IMR-90 (cell line): ENCODE measurements at regions not wholly inside any gene's neighbourhood (a gene's known extent, or its start where the extent isn't known, plus 50 kb on each side); places are given as distances from the start of the nearest gene placed in this dataset.
"Not testable (repeated sequence)": the region's sequence is repeated elsewhere in the genome, so short reads cannot be mapped to it uniquely, and the experiment has no call there.

ENCODE experiments used
- ATAC-seq: fragments of 200-7000 bp; cut with Tn5 transposase; 2 replicates; pipeline ENCODE4 v1.9.1; 2020; ENCODE audit warnings: low read depth, mild to moderate bottlenecking, moderate library complexity
- BruUV-seq: library from RNA; stranded (reverse); fragments of 400-500 nt; replicated peaks from 2 replicates; lab custom pipeline; 2021; lab: Mats Ljungman, UMichigan
- CTCF ChIA-PET: fragments of 300-600 bp; formaldehyde crosslinking; extraction: SDS; loops from one replicate; lab custom pipeline; 2021; ENCODE audit warnings: antibody characterized with exemption; lab: Yijun Ruan, JAX
- POLR2A ChIA-PET: fragments of 300-600 bp; sonication (Branson Sonifier 250); formaldehyde crosslinking; loops from one replicate; lab custom pipeline; 2022; ENCODE audit warnings: antibody characterized with exemption; ENCODE audit not compliant: unreplicated experiment; lab: Charles Lee
- DNase-seq: peaks from one replicate; pipeline ENCODE4 v3.0.0; 2013
- H2AFZ ChIP-seq: replicated peaks from 2 replicates; pipeline ENCODE3; 2013; ENCODE audit warnings: low read length, mild to moderate bottlenecking; ENCODE audit not compliant: poor library complexity
- H2AK5ac ChIP-seq: 2 replicates; pipeline ENCODE4 v1.6.1; 2013; ENCODE audit warnings: low read depth, low read length, inconsistent platforms
- H2AK9ac ChIP-seq: replicated peaks from 2 replicates; pipeline ENCODE3; 2013; ENCODE audit warnings: mild to moderate bottlenecking, low read depth, low read length, moderate library complexity; ENCODE audit not compliant: poor library complexity
- H2BK120ac ChIP-seq: 2 replicates; pipeline ENCODE4 v1.6.1; 2013; ENCODE audit warnings: low read depth, low read length, inconsistent platforms
- H2BK15ac ChIP-seq: 3 replicates; pipeline ENCODE4 v1.6.1; 2013; ENCODE audit warnings: low read depth, low read length, inconsistent platforms
- H2BK20ac ChIP-seq: 2 replicates; pipeline ENCODE4 v1.6.1; 2013; ENCODE audit warnings: low read depth, mild to moderate bottlenecking, inconsistent platforms, low read length, moderate library complexity
- H2BK5ac ChIP-seq: 2 replicates; pipeline ENCODE4 v1.6.1; 2013; ENCODE audit warnings: mild to moderate bottlenecking, low read depth, low read length, inconsistent platforms; ENCODE audit not compliant: poor library complexity, severe bottlenecking
- H3K14ac ChIP-seq: replicated peaks from 2 replicates; pipeline ENCODE4 v1.6.1; 2013; ENCODE audit warnings: low read depth, low read length, inconsistent platforms
- H3K18ac ChIP-seq: 2 replicates; pipeline ENCODE4 v1.6.1; 2013; ENCODE audit warnings: low read depth, low read length, control low read depth
- H3K23ac ChIP-seq: 2 replicates; pipeline ENCODE4 v1.6.1; 2013; ENCODE audit warnings: low read depth, low read length, inconsistent platforms
- H3K27ac ChIP-seq: 2 replicates; pipeline ENCODE4 v1.5.1; 2013; ENCODE audit warnings: mild to moderate bottlenecking, control low read depth, low read length; ENCODE audit not compliant: insufficient read depth
- H3K27me3 ChIP-seq: 2 replicates; pipeline ENCODE4 v1.6.1; 2013; ENCODE audit warnings: low read length; ENCODE audit not compliant: control insufficient read depth, insufficient read depth
- H3K36me3 ChIP-seq: 2 replicates; pipeline ENCODE4 v1.6.1; 2013; ENCODE audit warnings: low read length, mixed read lengths; ENCODE audit not compliant: control insufficient read depth, insufficient read depth
- H3K4ac ChIP-seq: 2 replicates; pipeline ENCODE4 v1.6.1; 2013; ENCODE audit warnings: low read depth, low read length, inconsistent platforms
- H3K4me1 ChIP-seq: 2 replicates; pipeline ENCODE4 v1.6.1; 2013; ENCODE audit warnings: low read length, mixed read lengths; ENCODE audit not compliant: control insufficient read depth, insufficient read depth
- H3K4me2 ChIP-seq: 2 replicates; pipeline ENCODE4 v1.6.1; 2013; ENCODE audit warnings: low read depth, mild to moderate bottlenecking, control low read depth, low read length, moderate library complexity
- H3K4me3 ChIP-seq: 2 replicates; pipeline ENCODE4 v1.5.1; 2013; ENCODE audit warnings: low read depth, mild to moderate bottlenecking, control low read depth, low read length, moderate library complexity; ENCODE audit not compliant: insufficient read depth
- H3K56ac ChIP-seq: 2 replicates; pipeline ENCODE4 v1.6.1; 2013; ENCODE audit warnings: low read length, inconsistent platforms; ENCODE audit not compliant: insufficient read depth; ENCODE audit errors: extremely low read depth
- H3K79me1 ChIP-seq, 2 experiments: 2 replicates each; pipeline ENCODE4 v1.6.1; 2013; ENCODE audit warnings: low read length in 2 of 2, inconsistent platforms in 1 of 2, low read depth in 1 of 2
- H3K9ac ChIP-seq: 2 replicates; pipeline ENCODE4 v1.6.1; 2013; ENCODE audit warnings: low read depth, low read length, control low read depth
- H3K9me1 ChIP-seq: 2 replicates; pipeline ENCODE4 v1.6.1; 2013; ENCODE audit warnings: low read length, inconsistent platforms; ENCODE audit not compliant: insufficient read depth
- H3K9me3 ChIP-seq: 2 replicates; pipeline ENCODE4 v1.6.1; 2013; ENCODE audit warnings: low read length; ENCODE audit not compliant: control insufficient read depth, insufficient read depth
- H4K20me1 ChIP-seq: 2 replicates; pipeline ENCODE4 v1.6.1; 2013; ENCODE audit warnings: low read length, inconsistent platforms; ENCODE audit not compliant: insufficient read depth
- H4K5ac ChIP-seq: 2 replicates; pipeline ENCODE4 v1.6.1; 2013; ENCODE audit warnings: mild to moderate bottlenecking, low read depth, low read length, control low read depth
- H4K8ac ChIP-seq, 2 experiments: 2 replicates each; pipeline ENCODE4 v1.6.1; 2013; ENCODE audit warnings: low read depth in 2 of 2, low read length in 2 of 2, control low read depth in 1 of 2, inconsistent platforms in 1 of 2
- H4K91ac ChIP-seq: 2 replicates; pipeline ENCODE4 v1.6.1; 2013; ENCODE audit warnings: low read depth, low read length, inconsistent platforms; ENCODE audit not compliant: insufficient read depth
- WGBS, 2 experiments: methylation state at CpG; one replicate each; pipeline versions ENCODE4 v1.1.5 to v1.1.7; 2013; ENCODE audit warnings: missing lambda C conversion rate in 2 of 2; ENCODE audit not compliant: insufficient read length in 1 of 2; ENCODE audit errors: extremely low coverage in 2 of 2; 5-methylcytosine and 5-hydroxymethylcytosine counted together
- dilution Hi-C: fragments of 300-500 bp; cut with HindIII; formaldehyde crosslinking; loops from one replicate; pipeline ENCODE4 v1.14.3; 2018; ENCODE audit warnings: low sequenced_read_pairs; ENCODE audit not compliant: unreplicated experiment
- in situ Hi-C: fragments of 300-500 bp; cut with MboI; formaldehyde crosslinking; loops from 3 replicates; pipeline ENCODE4 v1.14.3; 2019; ENCODE audit warnings: low sequenced_read_pairs, inconsistent platforms, mixed read lengths
- intact Hi-C: fragments of 100-400 bp; cut with micrococcal nuclease; formaldehyde crosslinking; loops from 2 replicates; pipeline ENCODE4 v1.10.0; 2022

DNA sequence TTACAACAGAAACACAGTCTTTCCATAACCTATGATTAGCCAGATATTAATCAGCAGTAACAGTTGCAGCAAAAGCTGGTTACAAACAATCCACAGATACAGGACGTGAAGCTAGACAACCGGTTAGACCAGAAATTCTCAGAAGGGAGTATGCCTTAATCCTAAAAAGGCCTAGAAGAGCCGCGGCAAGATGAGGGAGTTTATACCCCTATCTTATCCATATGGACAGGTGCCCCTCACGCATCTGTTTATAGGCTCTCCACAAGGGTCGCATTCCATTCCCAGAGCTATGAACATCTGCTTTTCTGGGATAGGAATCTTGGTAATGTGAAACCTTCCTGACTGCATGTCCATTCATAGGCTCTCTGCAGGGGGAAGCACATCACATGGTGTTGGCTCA, 237.9 kb downstream of the WNT5A start:
- H3K23ac ChIP-seq, dilution Hi-C loops, H4K91ac ChIP-seq: not testable (repeated sequence)

More for the DNA sequence above, 237.9 kb downstream of the WNT5A start:
- H3K4me2 ChIP-seq, H3K9ac ChIP-seq, in situ Hi-C loops, H3K27me3 ChIP-seq, H3K9me1 ChIP-seq, H4K8ac ChIP-seq, H2BK120ac ChIP-seq, H4K5ac ChIP-seq, H3K4me1 ChIP-seq, H3K18ac ChIP-seq, H3K36me3 ChIP-seq, H3K9me3 ChIP-seq, H2BK20ac ChIP-seq, CTCF ChIA-PET, H3K56ac ChIP-seq, H2AFZ ChIP-seq, H2BK15ac ChIP-seq, ATAC-seq, H3K27ac ChIP-seq, POLR2A ChIA-PET, H3K14ac ChIP-seq, H3K79me1 ChIP-seq, H2AK5ac ChIP-seq, H2BK5ac ChIP-seq, H3K4me3 ChIP-seq, H2AK9ac ChIP-seq, H3K4ac ChIP-seq, BruUV-seq, DNase-seq, intact Hi-C loops, H4K20me1 ChIP-seq: not testable (repeated sequence)
- no CpG with 5 or more reads among the region's 6 CpGs for WGBS, 2 experiments
